Chondrocyte (in vitro differentiated cells): ENCODE measurements at regions not wholly inside any gene's neighbourhood (a gene's known extent, or its start where the extent isn't known, plus 50 kb on each side); places are given as distances from the start of the nearest gene placed in this dataset.

ENCODE experiments used
- DNase-seq: peaks from one replicate; pipeline ENCODE4 v3.0.0; 2021; ENCODE audit warnings: mixed read lengths, low spot score
- H3K27ac Mint-ChIP-seq: one replicate; pipeline ENCODE4 v1.8.0; 2021; ENCODE audit warnings: mild to moderate bottlenecking, moderate library complexity, mixed read lengths; ENCODE audit not compliant: unreplicated experiment
- H3K27me3 Mint-ChIP-seq: 2 replicates; pipeline ENCODE4 v1.8.0; 2021; ENCODE audit warnings: low read depth, mixed read lengths
- H3K36me3 Mint-ChIP-seq: 2 replicates; pipeline ENCODE4 v1.8.0; 2021; ENCODE audit warnings: low read depth, mixed read lengths
- H3K4me1 Mint-ChIP-seq: 2 replicates; pipeline ENCODE4 v1.8.0; 2021; ENCODE audit warnings: low read depth, mild to moderate bottlenecking, mixed read lengths
- H3K4me3 Mint-ChIP-seq: one replicate; pipeline ENCODE4 v1.8.0; 2021; ENCODE audit warnings: mild to moderate bottlenecking, moderate library complexity, mixed read lengths; ENCODE audit not compliant: unreplicated experiment
- H3K9me3 Mint-ChIP-seq: 2 replicates; pipeline ENCODE4 v1.8.0; 2021; ENCODE audit warnings: low read depth, mixed read lengths
- TF ChIP-seq, protein P1 (sequence below): fragments of 200-600 bp; sonication (generic); IDR thresholded peaks from 2 replicates; pipeline ENCODE4 v1.5.0; 2021; ENCODE audit warnings: antibody characterized with exemption, mild to moderate bottlenecking, moderate library complexity

DNA sequence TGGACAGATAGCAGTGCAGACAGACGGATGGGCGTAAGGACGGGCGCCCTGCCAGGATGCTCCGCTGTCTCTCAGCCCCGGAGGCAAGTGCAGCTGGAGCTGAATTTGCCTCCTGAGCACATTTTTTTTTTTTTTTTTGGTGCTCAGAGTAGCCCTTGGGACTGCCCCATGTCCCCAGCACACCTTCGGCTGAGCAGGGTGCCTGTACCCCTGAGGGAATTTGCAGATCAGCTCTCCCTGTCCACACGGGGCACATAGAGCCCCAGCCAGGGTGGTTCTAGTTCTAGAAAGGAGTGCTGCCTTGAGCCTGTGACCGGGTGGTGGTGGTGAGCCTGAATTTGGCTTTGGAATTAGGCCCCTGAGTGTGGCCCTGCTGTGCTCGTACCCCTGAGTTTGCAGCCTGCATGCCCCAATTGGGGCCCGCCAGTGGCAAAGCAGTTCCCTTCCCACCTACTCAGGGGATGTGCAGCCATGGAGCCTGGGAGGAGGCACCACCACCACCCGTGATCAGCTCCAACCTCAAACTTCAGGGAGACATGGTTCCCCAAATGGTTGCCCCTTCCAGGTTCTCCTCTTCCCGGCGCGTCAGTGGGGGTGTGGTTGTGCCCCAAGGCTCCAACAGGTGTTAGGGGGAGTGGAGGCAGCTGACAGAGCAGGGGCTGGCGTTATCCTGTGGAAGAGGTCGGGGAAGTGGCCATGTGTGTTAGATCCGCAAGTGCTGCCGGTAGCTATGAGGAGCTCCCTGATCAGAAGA, 1232.7 kb downstream of the BRD1 start:
- Mint-ChIP-seq H3K27ac (no peak overlapping the region), H3K9me3 (peaks cover 4% of the 10 kb centered on the region), H3K36me3 (peaks cover 5% of the 10 kb centered on the region), H3K4me3 (no peak overlapping the region), H3K4me1 (no peaks in the 10 kb centered on the region), H3K27me3 (no peaks in the 10 kb centered on the region)
- no peak for DNase-seq
- TF ChIP-seq, protein P1, sequence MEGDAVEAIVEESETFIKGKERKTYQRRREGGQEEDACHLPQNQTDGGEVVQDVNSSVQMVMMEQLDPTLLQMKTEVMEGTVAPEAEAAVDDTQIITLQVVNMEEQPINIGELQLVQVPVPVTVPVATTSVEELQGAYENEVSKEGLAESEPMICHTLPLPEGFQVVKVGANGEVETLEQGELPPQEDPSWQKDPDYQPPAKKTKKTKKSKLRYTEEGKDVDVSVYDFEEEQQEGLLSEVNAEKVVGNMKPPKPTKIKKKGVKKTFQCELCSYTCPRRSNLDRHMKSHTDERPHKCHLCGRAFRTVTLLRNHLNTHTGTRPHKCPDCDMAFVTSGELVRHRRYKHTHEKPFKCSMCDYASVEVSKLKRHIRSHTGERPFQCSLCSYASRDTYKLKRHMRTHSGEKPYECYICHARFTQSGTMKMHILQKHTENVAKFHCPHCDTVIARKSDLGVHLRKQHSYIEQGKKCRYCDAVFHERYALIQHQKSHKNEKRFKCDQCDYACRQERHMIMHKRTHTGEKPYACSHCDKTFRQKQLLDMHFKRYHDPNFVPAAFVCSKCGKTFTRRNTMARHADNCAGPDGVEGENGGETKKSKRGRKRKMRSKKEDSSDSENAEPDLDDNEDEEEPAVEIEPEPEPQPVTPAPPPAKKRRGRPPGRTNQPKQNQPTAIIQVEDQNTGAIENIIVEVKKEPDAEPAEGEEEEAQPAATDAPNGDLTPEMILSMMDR = no peak

DNA sequence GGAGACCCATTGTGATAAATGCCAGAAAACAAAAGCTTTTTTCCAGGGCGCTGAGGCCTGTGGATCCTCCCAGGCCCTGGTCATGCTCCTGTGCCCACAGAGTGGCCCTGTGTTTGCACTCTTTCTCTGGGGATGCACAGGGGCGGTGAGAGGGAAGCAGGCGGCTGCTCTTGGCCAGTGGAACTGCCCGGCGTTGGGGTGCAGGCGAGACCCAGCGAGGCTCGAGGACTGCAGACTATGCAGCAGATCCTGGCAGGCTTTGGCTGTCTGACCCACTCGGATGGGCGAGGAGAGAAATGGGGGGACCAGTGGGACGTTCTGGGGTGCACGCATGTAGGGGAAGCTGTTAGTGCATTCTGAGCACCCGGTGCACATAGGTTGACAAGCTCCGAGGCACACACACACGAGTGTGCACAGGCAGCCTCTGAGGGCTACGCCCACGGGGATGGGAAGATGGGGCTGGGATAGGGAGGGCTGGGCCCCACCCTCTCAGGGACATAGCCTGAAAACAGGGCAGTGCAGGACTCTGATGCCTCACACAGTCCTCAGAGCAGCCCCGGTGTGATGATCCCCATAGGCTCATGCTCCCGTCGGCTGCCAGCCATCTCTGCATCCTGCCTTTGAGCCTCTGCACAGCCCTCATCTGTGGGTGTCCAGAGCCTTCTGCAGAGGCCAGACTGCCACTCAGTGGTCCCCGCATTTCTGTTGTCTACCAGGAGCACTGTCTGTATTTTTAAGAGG, 1233.5 kb downstream of the BRD1 start:
- H3K36me3 Mint-ChIP-seq = peaks cover 5% of the 10 kb centered on the region
- no peak for DNase-seq
- H3K4me1 Mint-ChIP-seq = no peaks in the 10 kb centered on the region
- H3K27me3 Mint-ChIP-seq = no peaks in the 10 kb centered on the region
- no peak overlapping the region for H3K4me3 Mint-ChIP-seq
- H3K27ac Mint-ChIP-seq = no peak overlapping the region
- peaks cover 4% of the 10 kb centered on the region for H3K9me3 Mint-ChIP-seq
- TF ChIP-seq, protein P1 = no peak

DNA sequence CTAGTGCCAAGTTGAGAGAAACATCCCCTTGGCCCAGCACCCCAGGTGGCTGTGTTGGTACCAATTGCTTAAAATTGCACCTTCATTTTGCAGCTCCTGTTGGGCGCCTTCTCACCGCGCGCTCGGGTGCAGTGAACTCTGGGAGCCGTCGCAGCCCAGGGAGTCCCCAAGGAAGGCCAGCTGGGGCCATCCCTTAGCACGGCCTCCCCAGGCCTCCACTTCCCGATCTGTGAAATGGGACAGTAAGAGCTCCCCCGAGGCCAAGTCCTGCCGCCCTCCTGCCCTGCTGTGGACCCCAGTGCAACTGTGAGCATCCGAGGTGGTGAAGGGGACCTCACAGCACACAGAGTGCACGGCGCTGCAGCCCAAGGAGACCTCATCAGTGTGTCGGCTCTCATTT, 1234.1 kb downstream of the BRD1 start:
- Mint-ChIP-seq H3K27ac (no peak overlapping the region), H3K9me3 (peaks cover 4% of the 10 kb centered on the region), H3K4me3 (no peak overlapping the region), H3K27me3 (no peaks in the 10 kb centered on the region), H3K36me3 (peaks cover 5% of the 10 kb centered on the region), H3K4me1 (no peaks in the 10 kb centered on the region)
- no peak for DNase-seq
- TF ChIP-seq, protein P1 = no peak

DNA sequence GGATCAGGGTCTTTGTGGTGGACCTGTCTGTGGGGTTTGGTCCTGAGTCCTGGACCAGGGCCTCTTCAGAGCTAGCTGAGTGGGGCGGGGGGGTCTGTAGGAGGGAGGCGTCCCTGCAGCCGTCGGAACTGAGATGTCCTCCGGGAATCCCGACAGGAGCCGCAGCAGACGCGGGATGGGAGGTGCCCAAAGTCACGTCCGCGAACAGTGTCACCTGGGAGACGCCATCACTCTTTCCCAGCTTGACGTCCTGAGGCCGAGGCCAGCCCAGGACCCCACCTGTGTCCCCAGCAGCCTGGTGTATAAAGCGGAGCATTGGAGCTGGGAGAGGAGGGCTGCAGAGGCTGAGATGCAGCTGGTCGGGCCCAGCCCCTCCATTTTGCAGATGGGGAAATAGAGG, 1234.7 kb downstream of the BRD1 start:
- H3K9me3 Mint-ChIP-seq = no peaks in the 10 kb centered on the region
- H3K4me1 Mint-ChIP-seq = no peaks in the 10 kb centered on the region
- no peak for DNase-seq
- H3K4me3 Mint-ChIP-seq = no peak overlapping the region
- H3K36me3 Mint-ChIP-seq = peaks cover 1% of the 10 kb centered on the region
- no peaks in the 10 kb centered on the region for H3K27me3 Mint-ChIP-seq
- H3K27ac Mint-ChIP-seq = no peak overlapping the region
- TF ChIP-seq, protein P1 = no peak

DNA sequence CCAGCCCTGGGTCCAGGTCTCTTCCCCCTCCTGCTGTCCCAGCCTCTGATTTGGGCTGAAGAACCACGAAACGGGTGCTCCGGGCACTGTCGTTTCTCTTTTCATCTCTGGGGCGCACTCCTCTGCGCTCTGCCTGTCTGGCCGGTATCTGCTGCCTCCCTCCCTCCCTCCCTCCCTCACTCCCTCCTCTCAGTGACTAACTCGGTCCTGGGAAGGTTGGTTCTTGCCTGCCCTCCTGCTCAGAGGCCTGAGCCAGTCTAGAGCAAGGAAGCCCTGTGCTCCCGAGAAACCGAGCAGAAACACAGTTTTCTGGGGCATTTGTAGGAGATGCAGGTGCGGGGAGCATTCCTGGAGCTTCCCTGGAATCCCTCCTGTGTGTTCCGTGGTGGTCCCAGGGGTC, 1235.2 kb downstream of the BRD1 start:
- Mint-ChIP-seq H3K4me3 (no peak overlapping the region), H3K36me3 (no peaks in the 10 kb centered on the region), H3K9me3 (no peaks in the 10 kb centered on the region), H3K27ac (no peak overlapping the region), H3K27me3 (no peaks in the 10 kb centered on the region), H3K4me1 (no peaks in the 10 kb centered on the region)
- TF ChIP-seq, protein P1 = no peak
- DNase-seq = no peak
